ENCODE measurements at regions not wholly inside any gene's neighbourhood (a gene's known extent, or its start where the extent isn't known, plus 50 kb on each side); places are given as distances from the start of the nearest gene placed in this dataset.

- TF ChIP-seq REST (IDR thresholded peaks at IDR 0.05; ENCODE audit: unreplicated experiment) (no peak), STAT1 (IDR thresholded peaks at IDR 0.05; ENCODE audit: unreplicated experiment) (no peak), CTCF (conservative IDR thresholded peaks at IDR 0.05; ENCODE audit: low read depth in 2 of 2) (no peak)
These were observed 121.7 kb downstream of the TMEM130 start (continued) for GRCh38 chr7:98748090-98748489.

- no peaks in the 10 kb centered on the region for H3F3A ChIP-seq (replicated peaks; ENCODE audit: low read depth)
- TF ChIP-seq ETS1 (IDR thresholded peaks at IDR 0.05) (no peak), ZNF331 (CRISPR knock-in tag; IDR thresholded peaks at IDR 0.05; ENCODE audit: low read depth) (no peak), NANOG (IDR thresholded peaks at IDR 0.05; ENCODE audit: borderline replicate concordance) (no peak), JUNB (IDR thresholded peaks at IDR 0.05; ENCODE audit: unreplicated experiment) (no peak), ZNF462 (CRISPR knock-in tag; IDR thresholded peaks at IDR 0.05) (no peak), EZH2phosphoT487 (IDR thresholded peaks at IDR 0.05; ENCODE audit: unreplicated experiment) (no peak), EZH2 (IDR thresholded peaks at IDR 0.05; ENCODE audit: low read depth, unreplicated experiment) (no peak), ZNF114 (CRISPR knock-in tag; IDR thresholded peaks at IDR 0.05) (no peak)
These were observed 116.6 kb downstream of the TMEM130 start for GRCh38 chr7:98753176-98753575.

More at GRCh38 chr7:98753176-98753575, 116.6 kb downstream of the TMEM130 start:
- Histone ChIP-seq H3K27me3 (ENCODE audit: insufficient read depth) (no peaks in the 10 kb centered on the region), H3K4me2 (no peak overlapping the region), H3K4me1 (ENCODE audit: insufficient read depth) (no peaks in the 10 kb centered on the region), H3K79me2 (replicated peaks; ENCODE audit: insufficient read depth) (no peaks in the 10 kb centered on the region), H3K27ac (ENCODE audit: low read depth) (no peak overlapping the region), H3K36me3 (ENCODE audit: insufficient read depth) (no peaks in the 10 kb centered on the region), H4K20me1 (replicated peaks; ENCODE audit: insufficient read depth) (no peaks in the 10 kb centered on the region), H3K9me2 (ENCODE audit: insufficient read depth) (no peaks in the 10 kb centered on the region), H3K4me3 (no peak overlapping the region), H2AFZ (no peak overlapping the region)
- ATAC-seq (no peak), DNase-seq (ENCODE audit: low spot score) (no peak)
- peaks cover 8% of the 10 kb centered on the region for H3K27me3 Mint-ChIP-seq (ENCODE audit: insufficient read depth, low read depth, poor library complexity)
- no peak overlapping the region for H3K27ac Mint-ChIP-seq
- H3K4me1 Mint-ChIP-seq = no peaks in the 10 kb centered on the region
- H3K9me3 Mint-ChIP-seq = no peaks in the 10 kb centered on the region; the same call in 2 of the 3 replicates
- no peaks in the 10 kb centered on the region for H3K36me3 Mint-ChIP-seq (ENCODE audit: low read depth)
- no peak overlapping the region for H3K4me3 Mint-ChIP-seq
